GM23248 (cell line): ENCODE measurements at regions not wholly inside any gene's neighbourhood (a gene's known extent, or its start where the extent isn't known, plus 50 kb on each side); places are given as distances from the start of the nearest gene placed in this dataset.

Experiments
- DNase-seq: peaks from one replicate; pipeline ENCODE4 v3.0.0-alpha.2; 2015
- H2AFZ ChIP-seq: fragments of 200-600 bp; sonication (generic); 2 replicates; pipeline ENCODE4 v1.6.1; 2016; ENCODE audit warnings: antibody characterized with exemption
- H3F3A ChIP-seq: fragments of 200-600 bp; sonication (generic); 2 replicates; pipeline ENCODE4 v1.6.1; 2016; ENCODE audit warnings: mild to moderate bottlenecking, antibody characterized with exemption, mixed run types; ENCODE audit not compliant: insufficient read depth
- H3K27ac ChIP-seq: fragments of 200-600 bp; sonication (generic); 2 replicates; pipeline ENCODE4 v1.5.1; 2016; ENCODE audit warnings: mild to moderate bottlenecking
- H3K27me3 ChIP-seq: fragments of 200-600 bp; sonication (generic); replicated peaks from 2 replicates; pipeline ENCODE4 v1.6.1; 2016; ENCODE audit warnings: mild to moderate bottlenecking; ENCODE audit not compliant: insufficient read depth
- H3K36me3 ChIP-seq: fragments of 200-600 bp; sonication (generic); 2 replicates; pipeline ENCODE4 v1.6.1; 2016; ENCODE audit warnings: low read depth, mild to moderate bottlenecking
- H3K4me1 ChIP-seq: fragments of 200-600 bp; sonication (generic); 2 replicates; pipeline ENCODE4 v1.6.1; 2016; ENCODE audit warnings: mild to moderate bottlenecking; ENCODE audit not compliant: insufficient read depth
- H3K4me2 ChIP-seq: fragments of 200-600 bp; sonication (generic); one replicate; pipeline ENCODE4 v1.6.1; 2016; ENCODE audit warnings: mild to moderate bottlenecking; ENCODE audit not compliant: unreplicated experiment
- H3K4me3 ChIP-seq: fragments of 200-600 bp; sonication (generic); 2 replicates; pipeline ENCODE4 v1.5.1; 2016; ENCODE audit warnings: mild to moderate bottlenecking
- H3K79me2 ChIP-seq: fragments of 200-600 bp; sonication (generic); 2 replicates; pipeline ENCODE4 v1.6.1; 2016; ENCODE audit warnings: mild to moderate bottlenecking; ENCODE audit not compliant: insufficient read depth
- H3K9ac ChIP-seq: fragments of 200-600 bp; sonication (generic); 2 replicates; pipeline ENCODE4 v1.6.1; 2016; ENCODE audit warnings: mild to moderate bottlenecking
- H3K9me2 ChIP-seq: fragments of 200-600 bp; sonication (generic); 2 replicates; pipeline ENCODE4 v1.6.1; 2016; ENCODE audit warnings: mixed run types, mild to moderate bottlenecking, moderate library complexity; ENCODE audit not compliant: insufficient read depth
- H3K9me3 ChIP-seq: fragments of 200-600 bp; sonication (generic); one replicate; pipeline ENCODE4 v1.6.1; 2017; ENCODE audit warnings: low read depth
- H4K20me1 ChIP-seq: fragments of 200-600 bp; sonication (generic); 2 replicates; pipeline ENCODE4 v1.6.0; 2016; ENCODE audit not compliant: insufficient read depth
- EZH2 ChIP-seq: fragments of 200-600 bp; sonication (generic); IDR thresholded peaks from 2 replicates; pipeline ENCODE4 v1.6.1; 2018; ENCODE audit warnings: antibody characterized with exemption, mild to moderate bottlenecking; ENCODE audit not compliant: insufficient read depth, poor library complexity, severe bottlenecking
- EZH2phosphoT487 ChIP-seq: fragments of 200-600 bp; sonication (generic); IDR thresholded peaks from 2 replicates; pipeline ENCODE4 v1.6.1; 2018; ENCODE audit warnings: antibody characterized with exemption, moderate library complexity, mild to moderate bottlenecking, low read depth; ENCODE audit not compliant: insufficient read depth
- WGBS, 2 experiments: methylation state at CpG; one replicate each; pipeline ENCODE4 v1.1.6; 2015 to 2017; ENCODE audit warnings: low lambda C conversion rate in 2 of 2, low coverage in 1 of 2; ENCODE audit errors: missing lambda C conversion rate in 2 of 2; 5-methylcytosine and 5-hydroxymethylcytosine counted together
- in situ Hi-C: fragments of 300-500 bp; cut with MboI; formaldehyde crosslinking; loops from 2 replicates; pipeline ENCODE4 v1.15.0; 2020

GRCh38 chr10:44326474-44327030, 58.3 kb downstream of the CXCL12 start:
- WGBS, 2 experiments = 100% methylated on average over 1 of the region's 1 CpG
- H3K9me3 ChIP-seq = no peaks in the 10 kb centered on the region
- H3F3A ChIP-seq = no peaks in the 10 kb centered on the region
- no peaks in the 10 kb centered on the region for H3K36me3 ChIP-seq
- H3K9me2 ChIP-seq = no peaks in the 10 kb centered on the region
- no peak overlapping the region for H3K9ac ChIP-seq
- H4K20me1 ChIP-seq = no peaks in the 10 kb centered on the region
- H3K27ac ChIP-seq = no peak overlapping the region
- no peaks in the 10 kb centered on the region for H3K27me3 ChIP-seq
- in situ Hi-C loops = no loop called here
- H3K4me1 ChIP-seq = no peaks in the 10 kb centered on the region
- no peak overlapping the region for H3K4me2 ChIP-seq
- no peak for TF ChIP-seq EZH2
- no peak for TF ChIP-seq EZH2phosphoT487
- no peak overlapping the region for H2AFZ ChIP-seq
- no peak for DNase-seq
- H3K4me3 ChIP-seq = no peak overlapping the region
- no peaks in the 10 kb centered on the region for H3K79me2 ChIP-seq

- Histone ChIP-seq H3K4me2 (no peak overlapping the region), H3K9ac (no peak overlapping the region), H4K20me1 (no peaks in the 10 kb centered on the region), H3K9me2 (no peaks in the 10 kb centered on the region), H3F3A (no peaks in the 10 kb centered on the region), H3K27me3 (no peaks in the 10 kb centered on the region), H3K79me2 (no peaks in the 10 kb centered on the region), H3K4me1 (no peaks in the 10 kb centered on the region), H3K4me3 (no peak overlapping the region), H2AFZ (no peak overlapping the region), H3K27ac (no peak overlapping the region), H3K36me3 (no peaks in the 10 kb centered on the region), H3K9me3 (no peaks in the 10 kb centered on the region)
- in situ Hi-C loops = no loop called here
- TF ChIP-seq EZH2 = no peak
- TF ChIP-seq EZH2phosphoT487 = no peak
- DNase-seq = no peak
- WGBS, 2 experiments = 83 to 86% methylated on average over 6 of the region's 6 CpGs
Measured at GRCh38 chr10:44325596-44326307, 59.1 kb downstream of the CXCL12 start.

GRCh38 chr10:44325157-44325556, 59.7 kb downstream of the CXCL12 start:
- Histone ChIP-seq H3K9me3 (no peaks in the 10 kb centered on the region), H4K20me1 (no peaks in the 10 kb centered on the region), H3K4me2 (no peak overlapping the region), H2AFZ (no peak overlapping the region), H3K4me3 (no peak overlapping the region), H3K9me2 (no peaks in the 10 kb centered on the region), H3F3A (no peaks in the 10 kb centered on the region), H3K9ac (no peak overlapping the region), H3K27me3 (no peaks in the 10 kb centered on the region), H3K79me2 (no peaks in the 10 kb centered on the region), H3K36me3 (no peaks in the 10 kb centered on the region), H3K4me1 (no peaks in the 10 kb centered on the region), H3K27ac (no peak overlapping the region)
- 56 to 59% methylated on average over 3 of the region's 3 CpGs for WGBS, 2 experiments
- TF ChIP-seq EZH2phosphoT487 (no peak), EZH2 (no peak)
- DNase-seq = no peak
- in situ Hi-C loops = no loop called here

GRCh38 chr10:44323838-44324237, 61.1 kb downstream of the CXCL12 start:
- Histone ChIP-seq H3F3A (no peaks in the 10 kb centered on the region), H3K4me2 (no peak overlapping the region), H3K27me3 (no peaks in the 10 kb centered on the region), H3K79me2 (no peaks in the 10 kb centered on the region), H2AFZ (no peak overlapping the region), H3K9ac (no peak overlapping the region), H4K20me1 (no peaks in the 10 kb centered on the region), H3K36me3 (no peaks in the 10 kb centered on the region), H3K27ac (no peak overlapping the region), H3K9me2 (no peaks in the 10 kb centered on the region), H3K9me3 (no peaks in the 10 kb centered on the region), H3K4me1 (no peaks in the 10 kb centered on the region), H3K4me3 (no peak overlapping the region)
- no peak for DNase-seq
- no peak for TF ChIP-seq EZH2
- no peak for TF ChIP-seq EZH2phosphoT487
- 84 to 85% methylated on average over 3 of the region's 3 CpGs for WGBS, 2 experiments
- in situ Hi-C loops = no loop called here
